NCI-H1930 (cell line): ENCODE measurements at regions not wholly inside any gene's neighbourhood (a gene's known extent, or its start where the extent isn't known, plus 50 kb on each side); places are given as distances from the start of the nearest gene placed in this dataset.
"Not testable (repeated sequence)": the region's sequence is repeated elsewhere in the genome, so short reads cannot be mapped to it uniquely, and the experiment has no call there.

Experiments used
- DNase-seq, 2 experiments: peaks; one replicate each; lab custom pipeline; 2025; lab: John Stamatoyannopoulos, UW

DNA sequence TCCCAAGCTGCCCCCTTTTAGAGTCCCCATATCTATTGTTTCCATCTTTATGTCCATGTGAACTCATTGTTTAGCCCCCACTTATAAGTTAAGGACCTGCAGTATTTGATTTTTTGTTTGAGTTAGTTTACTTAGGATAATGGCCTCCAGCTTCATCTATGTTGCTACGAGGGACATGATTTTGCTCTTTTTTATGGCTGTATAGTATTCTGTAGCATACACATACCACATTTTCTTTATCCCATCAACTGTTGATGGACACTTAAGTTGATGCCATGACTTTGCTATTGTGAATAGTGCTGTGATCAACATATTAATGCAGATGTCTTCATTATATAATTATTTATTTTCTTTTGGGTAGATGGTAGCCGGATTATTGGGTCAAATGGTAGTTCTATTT lies 576.9 kb downstream of the ANKRD7 start:
- no peak for DNase-seq

DNA sequence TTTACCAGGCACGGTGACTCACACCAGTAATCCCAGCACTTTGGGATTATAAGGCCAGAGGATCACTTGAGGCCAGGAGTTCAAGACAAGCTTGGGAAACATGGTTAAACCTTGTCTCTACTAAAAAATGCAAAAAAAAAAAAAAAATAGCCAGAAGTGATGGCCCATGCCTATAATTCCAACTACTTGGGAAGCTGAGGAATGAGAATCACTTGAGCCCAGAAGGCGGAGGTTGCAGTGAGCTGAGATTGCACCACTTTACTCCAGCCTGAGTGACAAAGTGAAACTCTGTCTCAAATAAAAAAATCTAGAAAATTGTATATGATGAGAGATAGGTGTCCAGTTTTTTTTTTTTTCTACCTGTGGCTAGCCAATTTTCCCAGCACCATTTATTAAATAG lies 578.2 kb downstream of the ANKRD7 start:
- no peak for DNase-seq

DNA sequence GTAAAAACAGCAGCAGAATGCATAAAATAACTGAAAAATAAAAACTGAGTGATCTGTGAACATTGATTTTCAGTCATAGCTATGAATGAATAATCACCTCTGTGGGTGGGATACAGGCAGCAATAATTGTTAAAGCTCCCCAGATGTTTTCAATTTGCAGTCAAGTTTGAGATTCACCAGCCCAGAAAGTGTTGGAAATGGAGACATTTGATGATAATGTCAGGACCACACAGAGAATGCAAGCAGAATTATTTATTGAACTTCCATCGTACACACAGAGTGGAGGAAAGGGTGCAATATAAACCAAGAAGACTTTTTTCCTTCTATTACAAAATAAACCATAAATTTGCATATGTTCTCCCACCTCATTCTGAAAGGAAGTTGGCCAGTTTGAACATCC lies 601.7 kb downstream of the ANKRD7 start:
- DNase-seq, result no peak

DNA sequence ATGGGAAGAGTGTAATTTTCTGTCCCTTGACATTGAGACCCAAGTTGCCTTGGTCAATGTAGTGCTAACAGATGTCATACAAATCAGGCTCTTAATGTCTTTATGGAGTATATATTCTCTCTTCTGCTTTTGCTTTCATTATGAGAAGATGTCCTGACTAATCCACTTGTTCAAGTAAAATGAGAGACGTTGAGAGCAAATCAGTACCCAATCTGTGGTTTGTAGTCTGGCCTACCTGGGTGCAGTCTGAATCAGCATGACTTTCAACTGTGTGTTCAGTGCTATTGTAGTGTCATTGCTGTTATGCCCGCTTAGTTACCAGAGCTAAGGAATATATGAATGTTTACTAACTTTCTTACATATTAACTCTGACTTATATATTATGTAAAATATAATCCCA lies 612.4 kb downstream of the ANKRD7 start:
- no peak for DNase-seq

DNA sequence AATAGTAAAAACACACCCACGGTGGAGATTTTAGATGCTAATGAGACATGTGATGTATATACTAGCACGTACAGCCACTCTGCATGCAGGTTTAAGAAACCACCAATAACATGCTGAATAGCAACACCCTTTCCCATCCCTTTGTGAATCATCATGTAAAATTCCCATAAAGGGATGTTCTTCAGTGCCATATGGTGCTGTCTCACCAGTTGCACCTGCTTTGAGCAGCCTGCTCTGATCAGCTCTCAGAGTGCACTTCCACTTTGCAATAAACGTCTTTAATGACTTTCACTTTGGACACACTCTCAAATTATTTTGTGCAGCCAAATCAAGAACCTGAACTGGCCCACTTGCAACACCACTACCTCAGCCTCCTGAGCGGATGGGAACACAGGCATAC lies 615.0 kb downstream of the ANKRD7 start:
- DNase-seq, result no peak

DNA sequence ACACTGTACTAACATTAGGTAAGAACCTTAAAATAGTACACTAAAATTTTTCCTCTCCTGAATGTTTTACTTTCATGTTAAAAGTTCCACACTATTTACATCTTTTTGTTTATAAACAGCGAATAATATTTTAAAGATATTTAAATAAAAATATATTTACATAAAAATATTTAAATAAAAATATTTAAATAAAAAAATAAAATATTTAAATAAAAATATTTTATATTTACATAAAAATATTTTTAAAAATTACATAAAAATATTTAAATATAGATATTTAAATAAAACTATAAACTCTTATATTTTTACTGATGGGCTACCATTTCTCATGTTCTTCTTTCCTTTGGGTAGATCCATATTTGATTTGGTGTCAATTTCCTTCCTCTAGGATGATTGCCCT lies 619.0 kb downstream of the ANKRD7 start:
- DNase-seq, result no peak

DNA sequence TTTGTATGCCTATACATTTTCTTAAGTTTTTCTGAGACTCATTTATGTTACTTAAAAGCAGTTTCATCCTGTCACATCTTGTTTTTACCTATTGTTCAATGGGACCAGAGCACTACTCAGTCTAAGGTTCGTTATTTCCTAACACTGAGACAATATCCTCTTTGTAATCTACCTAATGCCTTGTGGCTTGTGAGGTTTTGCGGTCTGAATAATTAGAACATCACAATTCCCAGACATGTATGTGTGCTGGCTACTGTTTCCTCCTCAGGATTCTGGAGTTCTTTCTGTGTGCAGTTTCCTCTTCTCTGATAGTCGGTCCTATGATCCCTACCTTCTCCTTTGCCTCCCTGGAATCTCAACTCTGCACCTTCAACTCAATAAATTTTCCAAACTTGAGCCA lies 620.2 kb downstream of the ANKRD7 start:
- no peak for DNase-seq

DNA sequence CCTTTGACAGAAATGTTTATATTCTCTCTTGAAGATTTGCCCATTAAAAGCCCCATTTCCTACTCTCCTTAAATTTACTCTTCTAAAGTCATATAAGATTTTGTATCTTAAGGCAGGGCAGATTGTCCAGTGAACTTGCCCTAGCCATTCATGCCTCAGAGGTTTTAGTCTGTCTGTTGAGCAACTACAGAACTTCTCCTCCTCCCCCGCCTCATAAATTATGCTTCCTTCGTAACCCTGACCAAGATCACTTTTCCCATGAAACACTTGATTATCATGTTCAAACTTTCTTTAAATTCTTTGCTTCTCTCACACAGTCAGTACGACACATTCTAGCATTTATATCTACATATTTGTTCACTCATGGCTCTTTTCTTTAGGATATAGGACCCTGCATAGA lies 621.3 kb downstream of the ANKRD7 start:
- no peak for DNase-seq

DNA sequence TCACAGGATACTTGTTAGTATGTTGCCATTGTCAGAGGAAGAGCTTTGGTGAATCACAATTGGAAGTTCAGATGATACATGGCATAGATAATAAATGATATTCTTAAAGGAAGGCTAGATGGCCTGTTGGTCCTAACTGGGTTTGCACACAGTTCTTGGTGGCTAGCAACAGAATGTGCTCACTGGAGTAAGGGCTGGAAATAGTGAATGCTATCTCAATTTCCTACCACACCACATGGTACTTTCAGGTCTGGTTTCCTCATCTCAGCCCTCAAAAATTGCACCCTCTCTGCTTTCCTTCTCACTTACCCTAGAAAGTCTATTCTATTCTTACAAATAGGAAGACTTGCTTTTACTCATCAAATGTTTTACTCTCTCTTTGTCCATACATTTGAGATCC lies 622.5 kb downstream of the ANKRD7 start:
- no peak for DNase-seq

DNA sequence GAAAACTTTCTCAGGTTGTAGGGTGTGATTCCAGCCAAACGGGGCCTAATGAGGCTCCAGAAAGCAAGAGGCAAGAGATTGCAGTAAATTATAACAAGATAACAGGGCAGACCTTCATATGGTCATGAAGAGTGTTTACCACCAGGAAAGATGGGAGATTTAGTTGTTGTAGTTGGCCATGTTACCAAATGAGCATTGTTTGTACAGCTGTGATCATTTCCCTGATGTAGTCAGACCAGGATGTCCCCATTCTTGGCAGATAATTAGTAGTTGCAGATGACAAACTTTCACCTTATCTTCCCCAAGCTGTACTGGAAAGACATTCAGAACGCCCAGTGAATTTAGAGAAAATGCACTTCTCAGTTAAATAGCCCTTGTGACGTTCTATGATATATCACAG lies 630.8 kb downstream of the ANKRD7 start:
- peak; percentile 9 to 16 for DNase-seq

DNA sequence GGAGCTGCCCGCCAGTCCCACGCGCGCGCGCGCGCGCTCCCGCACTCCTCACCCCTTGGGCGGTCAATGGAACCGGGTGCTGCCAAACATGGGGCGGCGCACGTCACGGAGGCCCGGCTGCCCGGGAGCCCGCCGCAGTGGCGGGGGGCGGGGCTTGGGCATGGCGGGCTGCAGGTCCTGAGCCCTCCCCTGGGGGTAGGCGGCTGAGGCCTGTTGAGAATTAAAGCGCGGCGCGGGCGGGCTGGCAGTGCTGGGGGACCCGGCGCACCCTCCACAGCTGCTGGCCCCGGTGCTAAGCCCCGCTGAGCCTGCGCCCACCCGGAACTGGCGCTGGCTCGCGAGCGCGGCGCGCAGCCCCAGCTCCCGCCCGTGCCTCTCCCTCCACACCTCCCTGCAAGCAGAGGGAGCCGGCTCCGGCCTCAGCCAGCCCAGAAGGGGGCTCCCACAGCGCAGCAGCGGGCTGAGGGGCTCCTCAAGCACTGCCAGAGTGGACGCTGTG lies 634.2 kb downstream of the ANKRD7 start:
- DNase-seq, result no peak

DNA sequence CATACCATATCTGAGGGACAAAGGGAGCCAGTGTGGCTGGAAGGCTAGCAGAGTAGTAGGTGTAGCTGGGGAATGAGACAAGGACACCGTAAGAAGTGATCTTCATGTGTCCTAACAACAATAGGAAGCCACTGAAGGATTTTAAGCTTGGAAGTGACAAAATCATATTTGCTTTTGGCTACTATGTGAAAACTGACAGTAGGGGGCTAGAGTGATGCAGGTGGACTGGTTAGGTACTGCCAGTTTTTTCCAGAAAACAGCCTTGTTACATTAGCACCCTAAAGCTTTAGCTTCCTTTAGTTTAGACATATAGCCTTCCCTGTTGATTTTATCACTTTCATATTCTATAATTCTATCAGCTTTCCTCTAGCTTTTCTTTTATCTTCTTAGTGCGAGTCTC lies 637.1 kb downstream of the ANKRD7 start:
- no peak for DNase-seq

DNA sequence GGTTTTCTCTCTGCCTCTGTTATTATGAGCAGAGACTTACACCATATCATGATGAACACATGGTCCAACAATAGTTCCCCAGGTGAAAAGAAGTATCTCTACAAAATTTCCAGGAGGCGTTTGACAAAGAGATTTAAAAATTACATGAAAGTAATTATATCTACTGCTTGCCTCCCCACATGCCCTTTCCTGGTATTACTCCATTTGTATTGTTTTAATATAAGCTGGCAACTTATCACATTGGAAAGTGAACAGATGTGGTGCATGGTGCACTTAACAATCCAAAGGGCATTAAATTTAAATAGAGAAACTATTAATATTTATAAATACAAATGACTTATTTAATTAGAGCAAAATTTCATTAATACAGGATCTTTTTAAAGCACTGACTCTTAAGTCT lies 638.2 kb downstream of the ANKRD7 start:
- no peak for DNase-seq

DNA sequence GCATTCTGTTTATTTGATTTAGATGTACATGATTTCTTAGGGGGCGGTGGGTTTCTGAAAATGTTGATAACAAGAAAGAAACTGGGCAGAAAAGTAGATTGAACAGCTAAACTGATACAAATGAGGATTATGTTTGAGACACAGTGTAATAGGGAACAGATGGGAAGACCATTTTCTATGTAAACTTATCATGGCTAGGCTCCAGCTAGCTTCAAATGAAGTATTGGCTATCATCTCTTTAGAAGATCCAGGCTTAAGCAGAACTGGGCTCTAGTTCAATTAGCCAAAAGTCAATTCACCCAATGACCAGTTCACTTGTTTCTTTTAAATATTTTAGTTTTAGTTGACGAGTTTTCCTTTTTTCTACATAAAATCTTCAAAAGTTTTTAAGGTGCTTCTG lies 639.5 kb downstream of the ANKRD7 start:
- DNase-seq, result no peak

DNA sequence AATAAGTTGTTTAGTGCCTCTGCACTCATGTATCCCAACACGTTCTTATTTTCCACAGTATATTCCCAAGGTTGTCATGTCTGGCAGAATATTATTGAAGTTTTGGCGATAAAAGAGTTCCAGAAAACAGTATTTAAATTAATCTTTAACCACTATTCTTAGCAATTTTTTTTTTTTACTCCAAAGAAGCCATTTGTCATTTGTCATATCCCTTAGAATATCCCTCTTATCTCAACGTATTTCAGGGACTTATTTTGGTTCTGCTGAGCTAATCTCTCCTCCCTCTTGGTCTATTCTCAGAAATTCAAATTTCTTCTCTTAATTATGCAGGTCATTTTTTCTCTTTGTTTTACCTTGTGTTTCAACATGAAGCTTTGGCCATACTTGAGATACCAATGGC lies 643.4 kb downstream of the ANKRD7 start:
- no peak for DNase-seq

DNA sequence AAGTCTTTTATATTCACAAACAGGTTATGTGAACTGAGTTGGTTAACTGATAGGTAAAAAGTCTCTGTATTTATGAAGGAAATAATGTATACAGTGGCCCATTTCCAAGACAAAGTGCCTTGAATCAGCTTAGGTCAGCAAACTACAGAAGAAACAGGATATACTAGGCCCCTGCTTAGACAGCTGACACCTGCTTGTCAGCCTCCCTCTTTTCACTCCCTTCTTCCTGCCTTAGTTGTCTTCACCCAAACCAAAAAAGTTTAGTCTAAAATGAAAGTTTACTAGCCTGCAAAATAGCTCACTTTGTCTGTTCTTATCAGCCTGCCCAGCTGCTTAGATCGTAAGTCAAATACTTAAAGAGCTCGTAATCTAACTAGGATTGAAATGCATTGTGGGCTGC lies 644.6 kb downstream of the ANKRD7 start:
- not testable (repeated sequence) for DNase-seq

DNA sequence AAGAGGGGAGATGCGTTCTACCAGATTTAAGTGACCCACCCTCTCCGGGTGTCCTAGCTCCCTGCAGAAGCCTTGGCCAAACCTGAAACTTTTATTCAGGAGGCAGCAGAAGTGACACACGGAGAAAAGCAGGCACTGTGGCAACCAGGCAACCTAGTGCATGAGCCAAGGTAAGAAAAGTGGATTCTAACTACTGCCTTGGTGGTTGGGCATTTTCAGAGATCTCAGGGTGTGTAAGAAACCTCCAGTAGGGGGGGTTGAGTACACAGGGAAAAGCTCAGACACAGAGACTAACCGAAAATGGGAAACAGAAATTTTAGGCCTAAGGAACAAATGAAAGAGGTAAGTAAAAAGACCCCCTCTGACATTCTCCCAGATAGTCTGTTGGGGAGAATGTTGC lies 645.7 kb downstream of the ANKRD7 start:
- DNase-seq, result no peak

DNA sequence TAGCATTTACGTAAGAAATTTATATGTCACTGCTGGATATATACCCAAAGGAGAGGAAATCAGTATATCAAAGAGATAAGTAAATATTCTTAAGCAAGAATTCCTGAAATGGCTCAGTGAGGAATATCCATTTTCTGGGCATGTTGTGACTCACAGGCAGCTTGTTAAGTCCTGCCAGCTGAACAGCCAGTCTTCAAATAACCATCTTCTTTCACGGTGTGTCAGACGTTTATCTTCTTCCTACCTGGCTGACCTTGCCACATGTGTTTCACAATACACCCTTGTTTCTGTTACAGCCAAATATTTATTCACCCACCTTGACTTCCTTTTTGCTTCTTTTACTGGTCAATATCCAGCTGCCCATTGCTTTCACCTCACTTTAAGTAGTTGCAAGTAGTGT lies 648.1 kb downstream of the ANKRD7 start:
- DNase-seq, result peak in 1 of 2 experiments; percentile 9

DNA sequence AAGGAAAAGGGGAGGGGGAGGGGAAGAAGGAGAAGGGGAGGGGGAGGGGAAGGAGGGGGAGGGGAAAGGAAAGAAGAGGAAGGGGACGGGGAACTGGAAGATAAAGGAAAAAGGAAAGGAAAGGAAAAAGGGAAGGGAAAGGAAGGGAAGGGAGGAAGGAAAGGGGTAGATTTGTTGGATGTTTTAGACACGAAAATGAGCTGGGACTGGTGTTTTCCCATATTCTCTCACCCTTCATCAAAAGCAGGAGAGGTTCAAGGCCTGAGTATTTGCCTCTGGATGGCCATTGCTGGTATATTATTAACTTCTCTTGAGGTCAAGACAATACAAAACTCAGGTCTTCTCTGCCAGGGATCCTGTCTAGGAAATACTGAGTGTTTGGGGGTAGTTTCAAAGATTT lies 652.7 kb downstream of the ANKRD7 start:
- no peak for DNase-seq

DNA sequence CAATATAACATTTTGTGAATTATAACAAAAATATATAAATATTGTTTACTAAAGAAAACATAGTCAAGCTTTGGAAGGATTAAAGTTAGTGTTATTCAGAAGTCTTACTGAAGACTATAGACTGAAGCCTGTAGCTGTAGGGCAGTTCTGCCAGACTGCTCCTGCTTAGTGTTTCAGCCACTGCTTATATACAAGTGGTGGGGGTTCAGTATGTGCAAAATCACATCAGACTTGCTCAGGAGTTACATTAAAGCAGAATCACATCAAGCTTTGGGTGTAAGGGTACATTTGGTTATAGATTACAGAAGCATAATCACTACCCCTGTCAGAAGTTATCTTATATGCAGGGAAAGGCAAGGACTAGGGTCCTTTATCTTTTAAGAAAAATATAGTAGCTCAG lies 653.8 kb downstream of the ANKRD7 start:
- no peak for DNase-seq

DNA sequence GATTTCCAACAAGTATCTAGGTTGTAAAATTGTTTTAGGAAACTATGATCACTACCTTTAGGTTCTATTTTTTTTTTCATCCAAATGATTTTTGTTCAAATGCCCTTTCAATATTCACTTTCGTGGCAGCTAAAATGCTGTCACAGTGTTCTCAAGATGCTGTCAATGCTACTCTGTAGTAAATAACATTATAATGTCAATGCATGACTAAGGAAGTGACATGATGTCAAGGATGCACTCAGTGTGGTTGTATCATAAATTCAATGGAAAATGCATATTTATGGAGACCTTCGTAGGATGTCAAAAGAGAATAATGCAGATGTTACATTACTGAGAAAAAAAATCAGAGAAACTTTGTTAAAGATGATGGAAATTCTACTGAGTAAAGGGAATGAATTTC lies 673.8 kb downstream of the ANKRD7 start:
- no peak for DNase-seq

DNA sequence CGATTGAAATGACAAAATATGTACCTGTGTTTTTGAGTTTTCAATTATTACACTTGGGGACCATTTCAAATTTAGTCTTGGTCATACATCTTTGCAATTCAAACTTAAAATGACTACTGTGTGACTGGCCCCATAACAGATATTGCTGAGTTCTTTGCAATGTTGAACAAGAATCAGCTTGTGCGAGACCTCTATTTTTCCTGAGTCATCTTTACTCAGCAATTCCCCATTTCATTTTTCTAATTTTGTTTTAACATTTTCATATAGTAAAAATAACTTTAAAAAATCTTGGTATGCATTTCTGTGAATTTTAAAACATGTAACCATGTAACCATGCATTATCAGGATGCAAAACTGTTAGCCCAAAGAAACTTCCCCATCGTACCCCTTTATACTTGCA lies 678.1 kb downstream of the ANKRD7 start:
- no peak for DNase-seq

DNA sequence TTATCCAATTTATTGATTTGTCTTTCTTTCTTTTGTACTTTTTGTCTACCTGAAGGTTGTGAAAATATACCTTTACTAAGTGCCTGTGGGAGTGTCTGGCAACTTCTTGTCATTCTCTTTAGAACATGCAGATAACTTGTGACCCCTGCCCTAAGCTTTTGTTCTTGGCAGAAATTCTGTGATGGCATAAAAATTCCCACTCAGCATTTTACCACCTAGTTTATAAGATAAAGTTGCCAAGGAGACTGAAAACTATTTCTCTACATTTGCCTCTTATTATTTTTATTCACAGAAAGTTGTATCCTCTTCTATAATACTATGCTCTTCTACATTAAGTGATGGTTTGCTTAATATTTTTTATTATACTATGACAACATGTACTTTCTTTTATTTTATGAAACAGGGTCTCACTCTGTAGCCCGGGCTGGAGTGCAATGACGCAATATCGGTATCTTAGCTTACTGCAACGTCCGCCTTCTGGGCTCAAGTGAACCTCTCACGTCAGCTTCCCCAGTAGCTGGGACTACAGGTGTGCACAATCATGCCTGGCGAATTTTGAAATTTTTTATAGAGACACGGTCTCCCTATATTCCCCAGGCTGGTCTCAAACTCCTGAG lies 683.5 kb downstream of the ANKRD7 start:
- DNase-seq, result no peak

DNA sequence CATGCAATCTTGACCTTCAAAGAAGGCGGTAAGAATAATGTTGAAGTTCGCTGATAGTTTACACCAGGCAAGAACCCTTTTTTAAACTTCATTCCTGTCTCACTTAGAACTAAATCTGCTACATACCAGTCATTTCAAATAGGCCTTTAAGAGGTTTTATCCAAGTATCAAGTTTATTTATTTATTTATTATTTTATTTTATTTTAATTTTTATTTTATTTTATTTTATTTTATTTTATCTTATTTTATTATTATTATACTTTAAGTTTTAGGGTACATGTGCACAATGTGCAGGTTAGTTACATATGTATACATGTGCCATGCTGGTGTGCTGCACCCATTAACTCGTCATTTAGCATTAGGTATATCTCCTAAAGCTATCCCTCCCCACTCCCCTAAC lies 691.6 kb downstream of the ANKRD7 start:
- not testable (repeated sequence) for DNase-seq

DNA sequence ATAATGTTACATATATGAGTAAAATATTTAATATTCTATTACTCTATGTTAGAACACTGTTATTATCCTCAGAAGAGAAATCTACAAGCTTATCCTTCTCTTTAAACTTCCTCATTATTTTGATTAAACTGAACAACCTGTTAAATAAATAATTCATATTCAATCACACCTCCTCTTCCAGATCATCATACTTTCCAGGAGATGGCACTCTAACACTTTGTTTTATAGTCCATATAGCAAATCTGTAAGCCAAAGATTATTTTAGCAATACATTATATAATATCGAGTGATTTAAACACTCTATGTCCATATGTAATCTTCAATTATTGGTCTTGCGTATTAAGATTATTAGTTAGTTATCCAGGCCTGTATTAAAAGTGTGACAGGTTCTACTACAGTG lies 694.1 kb downstream of the ANKRD7 start:
- DNase-seq, result no peak
